HCT116 (cell line): ENCODE measurements at regions not wholly inside any gene's neighbourhood (a gene's known extent, or its start where the extent isn't known, plus 50 kb on each side); places are given as distances from the start of the nearest gene placed in this dataset.

Experiments
- ATAC-seq: fragments of 200-7000 bp; cut with Tn5 transposase; 2 replicates; pipeline ENCODE4 v1.9.1; 2020; ENCODE audit warnings: mild to moderate bottlenecking, moderate library complexity
- BruUV-seq: library from RNA; stranded (reverse); fragments of 400-500 nt; replicated peaks from 2 replicates; lab custom pipeline; 2021; lab: Mats Ljungman, UMichigan
- CTCF ChIA-PET: fragments of 300-600 bp; sonication (Branson Sonifier 250); formaldehyde crosslinking; loops from one replicate; lab custom pipeline; 2021; ENCODE audit warnings: antibody characterized with exemption; lab: Charles Lee
- POLR2A ChIA-PET: fragments of 300-600, 350-600 bp; sonication (Branson Sonifier 250); formaldehyde crosslinking; loops from one replicate; lab custom pipeline; 2021; ENCODE audit warnings: antibody characterized with exemption; lab: Charles Lee
- RAD21 ChIA-PET, 2 experiments: fragments of 300-600 bp; sonication (Branson Sonifier 250); formaldehyde crosslinking; loops; one replicate each; lab custom pipeline; 2023; ENCODE audit warnings: low total read pairs in 2 of 2; ENCODE audit not compliant: uncharacterized antibody in 2 of 2, unreplicated experiment in 2 of 2, low non-redundant PET in 1 of 2; lab: Charles Lee
- DNase-seq: peaks from one replicate; pipeline ENCODE4 v3.0.0-alpha.2; 2010; ENCODE audit warnings: low read depth, low spot score
- H2AFZ ChIP-seq: fragments of 200-600 bp; shearing (Covaris generic), sonication (generic); 2 replicates; pipeline ENCODE4 v1.6.1; 2017; ENCODE audit warnings: low read depth, mixed run types, mixed read lengths, antibody characterized with exemption, low read length; ENCODE audit not compliant: poor library complexity, severe bottlenecking
- H3K27ac ChIP-seq: 2 replicates; pipeline ENCODE4 v1.5.1; 2012; ENCODE audit warnings: low read depth, low read length
- H3K27me3 ChIP-seq: fragments of 200-600 bp; sonication (generic); 2 replicates; pipeline ENCODE4 v1.6.1; 2016; ENCODE audit warnings: mixed run types, low read length, mixed read lengths; ENCODE audit not compliant: insufficient read depth
- H3K36me3 ChIP-seq, 2 experiments: fragments of 200-500 bp in 1 of 2; fragments of 200-600 bp in 1 of 2; sonication (Bioruptor generic) in 1 of 2; sonication (generic) in 1 of 2; 2 replicates each; pipeline versions ENCODE4 v1.5.1 to v1.6.1; 2014 to 2016; ENCODE audit warnings: low read length in 2 of 2, inconsistent platforms in 1 of 2, mixed read lengths in 1 of 2, mixed run types in 1 of 2; ENCODE audit not compliant: insufficient read depth in 2 of 2, control insufficient read depth in 1 of 2
- H3K4me1 ChIP-seq, 2 experiments: fragments of 200-600 bp in 1 of 2; sonication (generic) in 1 of 2; 2 replicates each; pipeline versions ENCODE4 v1.5.1 to v1.6.1; 2012 to 2017; ENCODE audit warnings: low read length in 2 of 2, inconsistent platforms in 1 of 2, mild to moderate bottlenecking in 1 of 2, mixed read lengths in 1 of 2, mixed run types in 1 of 2, moderate library complexity in 1 of 2; ENCODE audit not compliant: insufficient read depth in 2 of 2, control insufficient read depth in 1 of 2
- H3K4me2 ChIP-seq: fragments of 200-600 bp; sonication (generic); 2 replicates; pipeline ENCODE4 v1.6.1; 2017; ENCODE audit warnings: mixed run types, low read length, mixed read lengths
- H3K4me3 ChIP-seq, 2 experiments: fragments of 200-600 bp in 1 of 2; sonication (generic) in 1 of 2; replicated peaks in 1 of 2; 2 replicates each; pipeline ENCODE4 v1.5.1; 2011 to 2016; ENCODE audit warnings: low read length in 2 of 2, control low read depth in 1 of 2, low read depth in 1 of 2, mild to moderate bottlenecking in 1 of 2, mixed read lengths in 1 of 2, mixed run types in 1 of 2
- H3K79me2 ChIP-seq: fragments of 200-600 bp; sonication (generic); 2 replicates; pipeline ENCODE4 v1.6.1; 2017; ENCODE audit warnings: mild to moderate bottlenecking, mixed run types, low read length, moderate library complexity, mixed read lengths; ENCODE audit not compliant: insufficient read depth
- H3K9ac ChIP-seq: fragments of 200-600 bp; sonication (generic); 2 replicates; pipeline ENCODE4 v1.6.1; 2016; ENCODE audit warnings: low read length, mixed read lengths
- H3K9me2 ChIP-seq: fragments of 200-600 bp; sonication (generic), shearing (Covaris generic); 2 replicates; pipeline ENCODE4 v1.6.1; 2017; ENCODE audit warnings: mixed run types, mild to moderate bottlenecking, moderate library complexity; ENCODE audit not compliant: insufficient read depth
- H3K9me3 ChIP-seq, 2 experiments: fragments of 200-500 bp in 1 of 2; fragments of 200-600 bp in 1 of 2; sonication (Bioruptor generic) in 1 of 2; sonication (generic) in 1 of 2; 2 replicates each; pipeline ENCODE4 v1.6.1; 2014 to 2017; ENCODE audit warnings: low read length in 2 of 2, mixed read lengths in 2 of 2, inconsistent platforms in 1 of 2, low read depth in 1 of 2, mild to moderate bottlenecking in 1 of 2, mixed run types in 1 of 2, moderate library complexity in 1 of 2; ENCODE audit not compliant: control insufficient read depth in 1 of 2, insufficient read depth in 1 of 2
- H4K20me1 ChIP-seq: fragments of 200-600 bp; sonication (generic), shearing (Covaris generic); 2 replicates; pipeline ENCODE4 v1.6.1; 2017; ENCODE audit warnings: mixed run types, mild to moderate bottlenecking, moderate library complexity; ENCODE audit not compliant: insufficient read depth
- CBX3 ChIP-seq: IDR thresholded peaks from 2 replicates; pipeline ENCODE4 v1.6.1; 2012; ENCODE audit warnings: low read depth
- CTCF ChIP-seq, 3 experiments: fragments of 200-600 bp in 1 of 3; sonication (generic) in 1 of 3; IDR thresholded peaks in 2 of 3; conservative IDR thresholded peaks in 1 of 3; 2 replicates each; pipeline ENCODE4 v1.5.1; 2012 to 2017; ENCODE audit warnings: low read depth in 2 of 3, low read length in 2 of 3, antibody characterized with exemption in 1 of 3, borderline replicate concordance in 1 of 3, control low read depth in 1 of 3, mild to moderate bottlenecking in 1 of 3, mixed read lengths in 1 of 3, mixed run types in 1 of 3, moderate library complexity in 1 of 3; ENCODE audit not compliant: insufficient read depth in 1 of 3
- ELF1 ChIP-seq: IDR thresholded peaks from 2 replicates; pipeline ENCODE4 v1.6.1; 2012; ENCODE audit warnings: low read depth, borderline replicate concordance
- EZH2 ChIP-seq: fragments of 200-600 bp; sonication (generic); IDR thresholded peaks from 2 replicates; pipeline ENCODE4 v1.6.1; 2017; ENCODE audit warnings: antibody characterized with exemption, mixed run types
- EZH2phosphoT487 ChIP-seq: fragments of 200-600 bp; IDR thresholded peaks from 2 replicates; pipeline ENCODE4 v1.6.1; 2018; ENCODE audit warnings: antibody characterized with exemption, borderline replicate concordance
- POLR2A ChIP-seq: IDR thresholded peaks from 2 replicates; pipeline ENCODE4 v1.7.0; 2011; ENCODE audit warnings: borderline replicate concordance; ENCODE audit not compliant: insufficient read depth, insufficient read length; ENCODE audit errors: extremely low read depth
- POLR2AphosphoS5 ChIP-seq: IDR thresholded peaks from 2 replicates; pipeline ENCODE4 v1.6.1; 2011; ENCODE audit warnings: mild to moderate bottlenecking, low read depth, low read length, moderate library complexity
- RAD21 ChIP-seq: IDR thresholded peaks from 2 replicates; pipeline ENCODE4 v1.6.1; 2012; ENCODE audit warnings: low read depth, mild to moderate bottlenecking
- SIN3A ChIP-seq: IDR thresholded peaks from 2 replicates; pipeline ENCODE4 v1.6.1; 2012; ENCODE audit warnings: low read depth
- SP1 ChIP-seq: IDR thresholded peaks from 2 replicates; pipeline ENCODE4 v1.6.1; 2012; ENCODE audit warnings: low read depth
- ZFX ChIP-seq: fragments of 450-650 bp; IDR thresholded peaks from 2 replicates; pipeline ENCODE4 v1.6.1; 2017
- intact Hi-C: fragments of 100-400 bp; cut with micrococcal nuclease; formaldehyde crosslinking; loops from 2 replicates; pipeline ENCODE4 v1.10.0; 2022
- TF ChIP-seq, protein P1 (sequence below): IDR thresholded peaks from 2 replicates; pipeline ENCODE4 v1.6.1; 2012; ENCODE audit warnings: low read depth
- TF ChIP-seq, protein P2 (sequence below): IDR thresholded peaks from 2 replicates; pipeline ENCODE4 v1.6.1; 2012

GRCh38 chr2:20542746-20543468, 96.0 kb downstream of the RHOB start:
- H3K4me3 ChIP-seq: no peak overlapping the region
- H3K4me1 ChIP-seq: peaks cover 0 to 14% of the 10 kb centered on the region in 2 experiments; a peak in 2 of 4 replicates
- no TSS peak for BruUV-seq
- H3K36me3 ChIP-seq: no peaks in the 10 kb centered on the region
- DNase-seq (no peak), ATAC-seq (no peak)
- no peaks in the 10 kb centered on the region for H3K9me2 ChIP-seq
- H3K27me3 ChIP-seq: no peaks in the 10 kb centered on the region
- H3K27ac ChIP-seq: no peak overlapping the region
- no peak overlapping the region for H3K9ac ChIP-seq
- H2AFZ ChIP-seq: no peak overlapping the region
- CTCF ChIA-PET: no interaction called here
- intact Hi-C loops: no loop called here
- H4K20me1 ChIP-seq: no peaks in the 10 kb centered on the region
- TF ChIP-seq ELF1 (no peak), POLR2AphosphoS5 (no peak), POLR2A (no peak), SP1 (no peak), EZH2 (no peak)
- RAD21 ChIA-PET: no interaction called here
- POLR2A ChIA-PET: no interaction called here
- no peak overlapping the region for H3K4me2 ChIP-seq
- H3K9me3 ChIP-seq: peaks cover 0 to 3% of the 10 kb centered on the region in 2 experiments; a peak in 1 of 4 replicates
- H3K79me2 ChIP-seq: no peaks in the 10 kb centered on the region

- no peak overlapping the region for H2AFZ ChIP-seq
- H3K36me3 ChIP-seq: no peaks in the 10 kb centered on the region
- no peak for ATAC-seq
- CTCF ChIA-PET: no interaction called here
- no peak for DNase-seq
- no peak overlapping the region for H3K4me3 ChIP-seq
- POLR2A ChIA-PET: no interaction called here
- H3K27me3 ChIP-seq: no peaks in the 10 kb centered on the region
- H3K27ac ChIP-seq: no peak overlapping the region
- H3K79me2 ChIP-seq: no peaks in the 10 kb centered on the region
- intact Hi-C loops: no loop called here
- RAD21 ChIA-PET: no interaction called here
- no peak overlapping the region for H3K9ac ChIP-seq
- peaks cover 0 to 3% of the 10 kb centered on the region in 2 experiments; a peak in 1 of 4 replicates for H3K9me3 ChIP-seq
- H3K9me2 ChIP-seq: no peaks in the 10 kb centered on the region
- H4K20me1 ChIP-seq: no peaks in the 10 kb centered on the region
- H3K4me2 ChIP-seq: no peak overlapping the region
- BruUV-seq: no TSS peak
- peaks cover 0 to 12% of the 10 kb centered on the region in 2 experiments; a peak in 2 of 4 replicates for H3K4me1 ChIP-seq
- TF ChIP-seq, protein P1, sequence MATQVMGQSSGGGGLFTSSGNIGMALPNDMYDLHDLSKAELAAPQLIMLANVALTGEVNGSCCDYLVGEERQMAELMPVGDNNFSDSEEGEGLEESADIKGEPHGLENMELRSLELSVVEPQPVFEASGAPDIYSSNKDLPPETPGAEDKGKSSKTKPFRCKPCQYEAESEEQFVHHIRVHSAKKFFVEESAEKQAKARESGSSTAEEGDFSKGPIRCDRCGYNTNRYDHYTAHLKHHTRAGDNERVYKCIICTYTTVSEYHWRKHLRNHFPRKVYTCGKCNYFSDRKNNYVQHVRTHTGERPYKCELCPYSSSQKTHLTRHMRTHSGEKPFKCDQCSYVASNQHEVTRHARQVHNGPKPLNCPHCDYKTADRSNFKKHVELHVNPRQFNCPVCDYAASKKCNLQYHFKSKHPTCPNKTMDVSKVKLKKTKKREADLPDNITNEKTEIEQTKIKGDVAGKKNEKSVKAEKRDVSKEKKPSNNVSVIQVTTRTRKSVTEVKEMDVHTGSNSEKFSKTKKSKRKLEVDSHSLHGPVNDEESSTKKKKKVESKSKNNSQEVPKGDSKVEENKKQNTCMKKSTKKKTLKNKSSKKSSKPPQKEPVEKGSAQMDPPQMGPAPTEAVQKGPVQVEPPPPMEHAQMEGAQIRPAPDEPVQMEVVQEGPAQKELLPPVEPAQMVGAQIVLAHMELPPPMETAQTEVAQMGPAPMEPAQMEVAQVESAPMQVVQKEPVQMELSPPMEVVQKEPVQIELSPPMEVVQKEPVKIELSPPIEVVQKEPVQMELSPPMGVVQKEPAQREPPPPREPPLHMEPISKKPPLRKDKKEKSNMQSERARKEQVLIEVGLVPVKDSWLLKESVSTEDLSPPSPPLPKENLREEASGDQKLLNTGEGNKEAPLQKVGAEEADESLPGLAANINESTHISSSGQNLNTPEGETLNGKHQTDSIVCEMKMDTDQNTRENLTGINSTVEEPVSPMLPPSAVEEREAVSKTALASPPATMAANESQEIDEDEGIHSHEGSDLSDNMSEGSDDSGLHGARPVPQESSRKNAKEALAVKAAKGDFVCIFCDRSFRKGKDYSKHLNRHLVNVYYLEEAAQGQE: no peak
- TF ChIP-seq EZH2phosphoT487 (no peak), RAD21 (no peak), ZFX (no peak), SIN3A (no peak), CTCF (IDR thresholded peaks at IDR 0.05 in 2 of 3, conservative IDR thresholded peaks at IDR 0.05 in 1 of 3; ENCODE audit: borderline replicate concordance in 1 of 3, insufficient read depth in 1 of 3, low read depth in 2 of 3, low read length in 2 of 3) (no peak), POLR2A (no peak), POLR2AphosphoS5 (no peak), CBX3 (no peak)
- TF ChIP-seq, protein P2, sequence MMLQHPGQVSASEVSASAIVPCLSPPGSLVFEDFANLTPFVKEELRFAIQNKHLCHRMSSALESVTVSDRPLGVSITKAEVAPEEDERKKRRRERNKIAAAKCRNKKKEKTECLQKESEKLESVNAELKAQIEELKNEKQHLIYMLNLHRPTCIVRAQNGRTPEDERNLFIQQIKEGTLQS: no peak
Measured at GRCh38 chr2:20543469-20544152, 96.7 kb downstream of the RHOB start.
